ENCODE measurements at regions not wholly inside any gene's neighbourhood (a gene's known extent, or its start where the extent isn't known, plus 50 kb on each side); places are given as distances from the start of the nearest gene placed in this dataset.

- no peak for TF ChIP-seq CTCF (conservative IDR thresholded peaks at IDR 0.05; ENCODE audit: low read depth, low read length)
- Histone ChIP-seq H3K27ac (no peak overlapping the region), H3K79me2 (ENCODE audit: insufficient read depth, low read depth) (no peaks in the 10 kb centered on the region), H2AFZ (ENCODE audit: low read depth) (no peak overlapping the region), H4K20me1 (ENCODE audit: insufficient read depth) (no peaks in the 10 kb centered on the region), H3K4me1 (ENCODE audit: low read depth, poor library complexity, severe bottlenecking) (peaks cover 10% of the 10 kb centered on the region), H3K27me3 (ENCODE audit: insufficient read depth, low read depth) (no peaks in the 10 kb centered on the region), H3K4me2 (no peak overlapping the region), H3K4me3 (IDR thresholded peaks at IDR 0.05; ENCODE audit: insufficient read depth, low read depth, low read length) (no peak overlapping the region), H3K9ac (no peak overlapping the region), H3K36me3 (ENCODE audit: insufficient read depth) (no peaks in the 10 kb centered on the region)
These were observed 138.6 kb downstream of the PDCD6IP start for GRCh38 chr3:33936921-33937525.

DNA sequence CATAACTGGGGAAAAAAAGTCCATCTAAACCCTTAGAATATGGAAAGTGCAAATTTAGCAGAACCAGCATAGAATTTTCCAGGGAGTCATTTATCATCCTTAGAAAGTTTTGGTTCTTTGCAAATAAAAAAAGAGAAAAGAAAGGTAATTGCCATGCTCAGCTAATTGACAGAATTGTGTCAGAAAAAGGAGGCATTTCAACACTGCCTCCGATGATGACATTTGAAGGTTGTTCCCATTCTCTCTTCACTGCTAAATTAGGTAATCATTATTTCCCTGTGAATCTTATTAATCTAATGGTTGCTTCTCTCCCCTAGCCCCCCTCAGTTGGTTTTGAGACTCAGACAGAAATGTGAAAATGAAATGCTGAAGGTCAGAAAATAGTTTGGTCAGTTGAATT lies 139.2 kb downstream of the PDCD6IP start:
- H3K79me2 ChIP-seq (ENCODE audit: insufficient read depth, low read depth), result no peaks in the 10 kb centered on the region
- no peaks in the 10 kb centered on the region for H3K36me3 ChIP-seq (ENCODE audit: insufficient read depth)
- H3K4me2 ChIP-seq, result no peak overlapping the region
- H2AFZ ChIP-seq (ENCODE audit: low read depth), result no peak overlapping the region
- peaks cover 10% of the 10 kb centered on the region for H3K4me1 ChIP-seq (ENCODE audit: low read depth, poor library complexity, severe bottlenecking)
- no peak overlapping the region for H3K4me3 ChIP-seq (IDR thresholded peaks at IDR 0.05; ENCODE audit: insufficient read depth, low read depth, low read length)
- H3K27ac ChIP-seq, result no peak overlapping the region
- H3K27me3 ChIP-seq (ENCODE audit: insufficient read depth, low read depth), result no peaks in the 10 kb centered on the region
- H3K9ac ChIP-seq, result no peak overlapping the region
- TF ChIP-seq CTCF (conservative IDR thresholded peaks at IDR 0.05; ENCODE audit: low read depth, low read length), result no peak
- no peaks in the 10 kb centered on the region for H4K20me1 ChIP-seq (ENCODE audit: insufficient read depth)

GRCh38 chr3:33940149-33940548 lies 141.7 kb downstream of the PDCD6IP start:
- Histone ChIP-seq H4K20me1 (ENCODE audit: insufficient read depth) (no peaks in the 10 kb centered on the region), H2AFZ (ENCODE audit: low read depth) (no peak overlapping the region), H3K4me2 (no peak overlapping the region), H3K4me3 (IDR thresholded peaks at IDR 0.05; ENCODE audit: insufficient read depth, low read depth, low read length) (no peak overlapping the region), H3K9ac (no peak overlapping the region), H3K79me2 (ENCODE audit: insufficient read depth, low read depth) (no peaks in the 10 kb centered on the region), H3K36me3 (ENCODE audit: insufficient read depth) (no peaks in the 10 kb centered on the region), H3K27me3 (ENCODE audit: insufficient read depth, low read depth) (no peaks in the 10 kb centered on the region), H3K27ac (no peak overlapping the region), H3K4me1 (ENCODE audit: low read depth, poor library complexity, severe bottlenecking) (peaks cover 10% of the 10 kb centered on the region)
- TF ChIP-seq CTCF (conservative IDR thresholded peaks at IDR 0.05; ENCODE audit: low read depth, low read length), result no peak

DNA sequence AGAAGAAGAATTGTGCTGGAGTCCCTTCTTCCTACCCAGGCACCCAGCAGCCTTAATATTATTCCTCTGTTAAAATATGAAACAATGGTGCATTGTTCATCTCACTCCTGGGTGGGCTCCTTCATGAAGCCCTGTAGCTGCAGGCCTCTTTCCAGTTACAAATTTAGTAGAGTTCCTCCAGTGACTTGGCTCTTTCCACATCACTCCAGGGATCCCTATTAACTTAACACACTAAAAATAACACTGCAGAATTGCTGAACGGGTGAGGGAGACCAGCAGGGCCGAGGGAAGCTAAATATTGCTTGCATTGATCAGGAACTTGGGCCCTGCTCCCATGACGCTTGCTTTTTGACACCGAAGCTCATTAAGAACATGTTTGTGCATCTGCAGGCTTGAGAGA lies 142.3 kb downstream of the PDCD6IP start:
- Histone ChIP-seq H2AFZ (ENCODE audit: low read depth) (no peak overlapping the region), H3K27ac (no peak overlapping the region), H4K20me1 (ENCODE audit: insufficient read depth) (no peaks in the 10 kb centered on the region), H3K4me3 (IDR thresholded peaks at IDR 0.05; ENCODE audit: insufficient read depth, low read depth, low read length) (no peak overlapping the region), H3K27me3 (ENCODE audit: insufficient read depth, low read depth) (no peaks in the 10 kb centered on the region), H3K4me2 (no peak overlapping the region), H3K4me1 (ENCODE audit: low read depth, poor library complexity, severe bottlenecking) (peaks cover 10% of the 10 kb centered on the region), H3K9ac (no peak overlapping the region), H3K79me2 (ENCODE audit: insufficient read depth, low read depth) (no peaks in the 10 kb centered on the region), H3K36me3 (ENCODE audit: insufficient read depth) (no peaks in the 10 kb centered on the region)
- TF ChIP-seq CTCF (conservative IDR thresholded peaks at IDR 0.05; ENCODE audit: low read depth, low read length), result no peak

Data from KMS-11 (cell line).